Heart left ventricle (tissue), 13 donors: ENCODE measurements at regions not wholly inside any gene's neighbourhood (a gene's known extent, or its start where the extent isn't known, plus 50 kb on each side); places are given as distances from the start of the nearest gene placed in this dataset.

Experiments used
- CTCF ChIP-seq, 12 donors: fragments of 200-600 bp; sonication (generic) in 4 of 12; IDR thresholded peaks; one replicate each; pipeline versions ENCODE4 v1.5.0 to v1.8.0; 2018 to 2022; ENCODE audit warnings: antibody characterized with exemption in 12 of 12, mild to moderate bottlenecking in 5 of 12
- POLR2A ChIP-seq, 2 donors: fragments of 450-650 bp; IDR thresholded peaks; one replicate each; pipeline ENCODE4 v1.6.1; 2017; ENCODE audit warnings: antibody characterized with exemption in 2 of 2, mild to moderate bottlenecking in 2 of 2, moderate library complexity in 2 of 2
- donor health status: ischemic (EF 13 %, LVEDD 7.1; RV severe dilation, severe dysfunction).
- donor health status: DM: no; HTN: yes; CAD: no.
- donor health status: DM: no; HTN: no; CAD: no.
- donor health status: ischemic (EF 25% LVEDD 6.9; RV normal size, moderate dysfunction).
- donor health status: ischemic (EF 25% LVEDD 5.7; RV mildly dilated, moderate dysfunction).
- donor health status: ischemic (EF 35%, LVEDD 5.7; RV mildly dilated, moderate dysfunction).
- donor health status: nonischemic (EF 11% LVEDD 7.7; RV severe dilation, severe dysfunction).
- donor health status: DM: yes; HTN: yes; CAD: no.
- donor health status: PGD.
- donor health status: ischemic (EF 29% LVEDD 5.4; RV normal size, mild dysfunction).
- donor health status: nonischemic (EF 23%, LVEDD 6.1; RV moderate dilation, normal function).

GRCh38 chr5:27639005-27639612, 600.7 kb upstream of the CDH9 start:
- TF ChIP-seq CTCF (IDR thresholded peaks at IDR 0.05) = no peak
- TF ChIP-seq POLR2A (IDR thresholded peaks at IDR 0.05) = no peak
